GM12873 (cell line): ENCODE measurements at regions not wholly inside any gene's neighbourhood (a gene's known extent, or its start where the extent isn't known, plus 50 kb on each side); places are given as distances from the start of the nearest gene placed in this dataset.

Experiments used
- TF ChIP-seq, protein P1 (sequence below): IDR thresholded peaks from 2 replicates; pipeline ENCODE4 v1.5.1; 2012; ENCODE audit warnings: low read depth, mild to moderate bottlenecking, moderate library complexity, low read length, control low read depth; ENCODE audit not compliant: insufficient read depth; ENCODE audit errors: missing control alignments

DNA sequence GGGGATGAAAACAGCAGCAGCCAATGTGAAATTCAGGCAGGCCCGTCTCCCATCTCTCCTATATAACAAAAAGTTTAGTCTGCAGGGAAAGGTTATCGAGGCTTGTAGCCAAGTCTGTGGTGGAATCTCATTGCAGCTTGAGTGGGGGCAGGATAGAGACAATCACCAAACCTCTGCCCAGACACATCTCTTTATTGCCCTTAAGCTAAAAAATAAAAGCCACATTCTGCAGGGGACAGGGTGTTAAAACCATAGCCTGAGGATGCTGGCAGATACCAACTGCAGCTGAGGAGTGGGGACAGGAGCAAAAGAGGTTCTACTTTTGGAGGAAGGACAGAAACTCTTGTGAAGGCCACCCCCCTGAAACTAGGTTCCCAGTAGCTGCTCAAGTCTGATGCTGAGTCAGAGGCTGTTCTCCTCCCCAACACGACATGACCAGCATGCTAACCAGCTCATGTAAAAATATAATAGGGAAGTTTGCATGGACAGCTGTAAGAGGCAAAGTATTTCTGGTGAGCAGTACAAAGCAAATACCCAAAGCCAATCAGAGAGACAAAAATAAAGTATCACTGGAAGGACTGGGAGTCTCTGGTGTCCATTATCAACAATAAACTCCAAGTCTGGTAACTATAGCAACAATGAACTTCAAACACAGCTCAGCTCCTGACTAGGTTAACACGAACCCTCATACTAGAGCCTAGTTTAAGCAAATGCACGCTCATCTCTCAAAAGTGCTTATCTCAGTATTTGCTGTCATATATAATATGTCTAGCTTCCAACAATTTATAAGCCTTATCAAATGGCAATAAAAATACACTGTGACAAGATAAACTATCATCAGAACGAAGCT is 362.2 kb upstream of the SLCO3A1 start:
- TF ChIP-seq, protein P1, sequence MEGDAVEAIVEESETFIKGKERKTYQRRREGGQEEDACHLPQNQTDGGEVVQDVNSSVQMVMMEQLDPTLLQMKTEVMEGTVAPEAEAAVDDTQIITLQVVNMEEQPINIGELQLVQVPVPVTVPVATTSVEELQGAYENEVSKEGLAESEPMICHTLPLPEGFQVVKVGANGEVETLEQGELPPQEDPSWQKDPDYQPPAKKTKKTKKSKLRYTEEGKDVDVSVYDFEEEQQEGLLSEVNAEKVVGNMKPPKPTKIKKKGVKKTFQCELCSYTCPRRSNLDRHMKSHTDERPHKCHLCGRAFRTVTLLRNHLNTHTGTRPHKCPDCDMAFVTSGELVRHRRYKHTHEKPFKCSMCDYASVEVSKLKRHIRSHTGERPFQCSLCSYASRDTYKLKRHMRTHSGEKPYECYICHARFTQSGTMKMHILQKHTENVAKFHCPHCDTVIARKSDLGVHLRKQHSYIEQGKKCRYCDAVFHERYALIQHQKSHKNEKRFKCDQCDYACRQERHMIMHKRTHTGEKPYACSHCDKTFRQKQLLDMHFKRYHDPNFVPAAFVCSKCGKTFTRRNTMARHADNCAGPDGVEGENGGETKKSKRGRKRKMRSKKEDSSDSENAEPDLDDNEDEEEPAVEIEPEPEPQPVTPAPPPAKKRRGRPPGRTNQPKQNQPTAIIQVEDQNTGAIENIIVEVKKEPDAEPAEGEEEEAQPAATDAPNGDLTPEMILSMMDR, result no peak

DNA sequence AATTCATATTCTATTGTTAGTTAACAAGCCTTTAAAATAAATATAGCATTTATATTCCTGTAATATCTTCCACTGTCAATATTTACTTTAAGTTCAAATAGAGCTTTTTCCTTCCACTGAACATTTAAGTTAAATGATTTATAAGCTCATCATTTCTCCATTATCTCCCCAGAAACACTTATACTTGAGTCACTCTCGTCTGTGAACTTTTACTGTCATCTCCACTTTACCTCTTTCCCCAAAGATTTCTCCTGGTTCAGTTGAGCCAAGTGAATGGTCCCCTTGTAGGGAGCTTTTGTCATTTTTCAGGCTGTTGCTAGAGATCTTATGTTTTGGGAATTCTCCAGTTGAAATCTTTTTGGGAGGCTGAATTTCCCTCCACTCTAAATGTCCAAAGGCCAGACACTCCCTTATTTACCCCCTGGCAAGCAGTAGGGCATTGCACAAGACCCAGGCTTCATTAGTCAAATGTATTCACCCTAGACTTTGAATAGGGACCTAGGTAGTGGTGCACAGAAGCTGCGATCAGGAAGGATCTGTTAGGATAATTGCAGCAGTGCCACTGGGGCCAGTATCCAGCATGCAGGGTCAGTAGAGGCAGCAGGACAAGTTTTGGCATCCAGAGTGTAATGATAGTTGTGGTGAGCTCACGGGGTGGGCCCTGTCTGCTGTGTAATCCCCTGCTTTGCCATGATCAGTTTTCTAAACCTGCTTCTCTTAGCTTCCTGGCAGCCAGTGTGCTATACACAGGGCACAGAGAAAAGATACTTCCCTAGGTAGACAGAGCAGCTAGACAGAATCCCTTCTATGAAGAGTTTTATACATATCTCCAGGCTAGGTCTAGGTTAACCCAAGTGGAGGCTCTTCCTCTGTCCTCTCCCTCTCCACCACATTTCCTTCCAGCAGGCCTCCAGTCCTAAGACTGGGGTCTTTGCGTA is 356.5 kb upstream of the SLCO3A1 start:
- TF ChIP-seq, protein P1, result no peak

DNA sequence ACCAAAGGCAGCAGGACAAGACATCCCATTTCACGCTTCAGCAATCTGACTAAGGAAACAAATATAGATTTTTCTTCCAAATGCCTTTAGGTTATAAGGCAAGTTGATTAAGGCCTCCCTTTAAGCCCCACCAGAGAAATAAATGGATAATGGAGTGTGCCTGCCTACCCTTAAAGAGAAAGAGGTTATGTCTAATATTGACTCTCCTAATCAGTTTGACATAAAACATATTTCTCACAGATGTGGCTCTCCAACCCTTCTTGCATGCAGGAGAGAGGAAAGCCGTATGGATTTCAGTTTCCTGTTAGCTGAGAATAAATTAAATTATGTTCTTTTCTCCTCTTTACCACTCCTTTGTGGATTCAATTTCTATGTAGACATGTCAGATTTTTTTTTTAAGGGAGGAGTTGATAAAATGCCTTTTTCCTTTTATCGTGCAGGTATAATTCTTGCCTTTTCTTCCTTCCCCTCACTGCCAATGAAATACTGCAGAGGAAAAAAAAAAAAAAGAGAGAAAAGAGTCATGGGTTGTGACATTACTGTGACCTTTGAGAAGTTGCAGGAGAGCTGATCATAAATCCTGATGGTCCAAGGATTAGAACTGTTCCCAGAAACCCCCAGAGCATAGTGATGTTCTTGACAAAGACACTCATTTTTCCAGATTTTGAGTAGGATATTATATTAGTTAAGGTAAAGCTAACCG is 355.3 kb upstream of the SLCO3A1 start:
- TF ChIP-seq, protein P1, result no peak

DNA sequence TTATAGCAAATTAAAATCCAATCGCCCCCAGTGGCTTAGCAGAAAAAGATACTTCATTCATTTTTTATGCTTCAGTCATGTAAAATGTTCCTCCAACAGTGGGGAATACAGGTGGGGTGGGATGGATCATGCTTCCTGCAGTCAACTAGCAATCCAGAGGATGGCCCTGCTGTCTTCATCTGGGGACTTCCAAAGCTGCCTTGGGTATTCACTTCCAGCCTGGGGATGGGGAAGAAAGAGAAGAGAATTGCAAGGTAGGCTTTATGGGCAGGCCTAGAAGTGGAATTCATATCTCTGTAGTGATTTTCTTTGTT is 354.8 kb upstream of the SLCO3A1 start:
- TF ChIP-seq, protein P1, result no peak

DNA sequence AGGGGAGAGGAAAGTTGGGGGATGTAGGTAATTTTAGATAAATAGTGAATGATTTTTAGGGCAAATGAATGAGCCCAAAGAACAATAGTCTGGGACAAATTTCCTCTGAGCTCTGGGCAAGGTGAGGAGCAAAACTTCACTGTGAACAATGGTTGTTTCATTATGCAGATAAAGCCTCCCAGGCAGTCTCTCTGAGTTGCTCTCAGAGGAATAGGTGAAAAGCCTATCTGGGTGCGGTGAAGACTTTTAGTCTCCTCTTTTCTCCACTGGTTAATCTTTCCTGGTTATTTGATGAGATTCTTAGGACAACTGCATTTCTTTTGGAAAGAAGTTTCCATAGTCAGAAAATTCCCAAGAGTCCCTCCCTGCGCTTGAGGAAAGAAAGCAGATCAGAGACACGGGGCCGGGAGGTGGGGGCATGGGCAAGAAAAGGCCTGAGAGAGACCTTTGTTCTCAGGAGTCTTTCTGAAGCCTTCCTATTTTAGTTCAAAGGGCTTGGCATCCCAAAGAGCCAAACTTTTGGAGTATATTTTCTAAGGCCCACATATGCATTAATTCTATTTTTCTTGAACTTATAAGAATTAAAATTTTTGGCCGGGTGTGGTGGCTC is 353.6 kb upstream of the SLCO3A1 start:
- TF ChIP-seq, protein P1, result no peak

DNA sequence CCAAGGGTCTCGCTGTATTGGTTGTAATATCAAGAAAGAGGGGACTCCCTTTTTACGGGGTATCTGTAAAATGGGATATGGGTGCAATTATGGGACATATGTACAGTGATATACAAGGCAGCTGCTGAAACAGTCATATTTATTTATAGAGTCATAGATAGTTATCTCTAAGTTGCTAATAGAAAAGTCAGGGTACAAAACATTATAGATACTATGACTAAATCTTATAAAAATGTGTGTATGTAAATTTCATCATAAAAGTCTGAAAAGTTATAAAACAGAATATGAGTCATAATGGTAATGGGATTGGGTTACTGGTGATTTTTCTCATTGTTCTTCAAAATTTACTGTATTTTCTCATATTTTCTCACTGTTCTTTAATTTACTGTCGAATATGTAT is 344.9 kb upstream of the SLCO3A1 start:
- TF ChIP-seq, protein P1, result no peak
